Hepatocyte (in vitro differentiated cells): ENCODE measurements at regions not wholly inside any gene's neighbourhood (a gene's known extent, or its start where the extent isn't known, plus 50 kb on each side); places are given as distances from the start of the nearest gene placed in this dataset.

Experiments
- DNase-seq: peaks from one replicate; pipeline ENCODE4 v3.0.0-alpha.2; 2016; ENCODE audit warnings: low spot score
- H2AFZ ChIP-seq: fragments of 200-600 bp; sonication (generic); 2 replicates; pipeline ENCODE4 v1.6.0; 2016; ENCODE audit warnings: antibody characterized with exemption, mild to moderate bottlenecking
- H3K27ac ChIP-seq: fragments of 200-600 bp; sonication (generic); 2 replicates; pipeline ENCODE4 v1.5.1; 2016; ENCODE audit warnings: mild to moderate bottlenecking
- H3K27me3 ChIP-seq: fragments of 200-600 bp; sonication (generic); 2 replicates; pipeline ENCODE4 v1.6.1; 2016
- H3K36me3 ChIP-seq: fragments of 200-600 bp; sonication (generic); replicated peaks from 2 replicates; pipeline ENCODE4 v1.5.1; 2016; ENCODE audit warnings: low read depth; ENCODE audit not compliant: insufficient read depth
- H3K4me1 ChIP-seq: fragments of 200-600 bp; sonication (generic); 2 replicates; pipeline ENCODE4 v1.5.1; 2016; ENCODE audit warnings: mild to moderate bottlenecking, moderate library complexity; ENCODE audit not compliant: insufficient read depth
- H3K4me2 ChIP-seq: fragments of 200-600 bp; sonication (generic); 2 replicates; pipeline ENCODE4 v1.6.0; 2016
- H3K4me3 ChIP-seq: fragments of 200-600 bp; sonication (generic); 2 replicates; pipeline ENCODE4 v1.5.1; 2016; ENCODE audit warnings: mild to moderate bottlenecking
- H3K79me2 ChIP-seq: fragments of 200-600 bp; sonication (generic); 2 replicates; pipeline ENCODE4 v1.6.0; 2017; ENCODE audit warnings: mild to moderate bottlenecking
- H3K9me2 ChIP-seq: fragments of 200-600 bp; sonication (generic); replicated peaks from 2 replicates; pipeline ENCODE4 v1.6.0; 2017; ENCODE audit warnings: mild to moderate bottlenecking; ENCODE audit not compliant: insufficient read depth
- H3K9me3 ChIP-seq: fragments of 200-600 bp; sonication (generic); 2 replicates; pipeline ENCODE4 v1.5.1; 2016; ENCODE audit warnings: low read depth, mild to moderate bottlenecking
- H4K20me1 ChIP-seq: fragments of 200-600 bp; sonication (generic); 2 replicates; pipeline ENCODE4 v1.6.0; 2016; ENCODE audit warnings: mild to moderate bottlenecking; ENCODE audit not compliant: insufficient read depth, poor library complexity, severe bottlenecking
- CTCF ChIP-seq: fragments of 200-600 bp; sonication (generic); IDR thresholded peaks from 2 replicates; pipeline ENCODE4 v1.5.1; 2016; ENCODE audit warnings: antibody characterized with exemption, mild to moderate bottlenecking; ENCODE audit not compliant: poor library complexity
- EZH2 ChIP-seq: fragments of 200-600 bp; sonication (generic); IDR thresholded peaks from 2 replicates; pipeline ENCODE4 v1.6.1; 2016; ENCODE audit warnings: antibody characterized with exemption, mild to moderate bottlenecking, borderline replicate concordance
- EZH2phosphoT487 ChIP-seq: fragments of 200-600 bp; sonication (generic); IDR thresholded peaks from one replicate; pipeline ENCODE4 v1.6.1; 2018; ENCODE audit warnings: antibody characterized with exemption, mild to moderate bottlenecking, low read depth, moderate library complexity; ENCODE audit not compliant: unreplicated experiment, severe bottlenecking
- WGBS: methylation state at CpG from one replicate; pipeline ENCODE4 v1.1.6; 2016; ENCODE audit warnings: low lambda C conversion rate; ENCODE audit errors: missing lambda C conversion rate; 5-methylcytosine and 5-hydroxymethylcytosine counted together

- Histone ChIP-seq H3K4me1 (no peaks in the 10 kb centered on the region), H3K9me3 (no peaks in the 10 kb centered on the region), H3K27ac (no peak overlapping the region), H4K20me1 (no peaks in the 10 kb centered on the region), H3K4me3 (no peak overlapping the region), H3K9me2 (no peaks in the 10 kb centered on the region), H2AFZ (no peak overlapping the region), H3K27me3 (no peaks in the 10 kb centered on the region), H3K4me2 (no peak overlapping the region), H3K79me2 (no peaks in the 10 kb centered on the region), H3K36me3 (no peaks in the 10 kb centered on the region)
- WGBS: 60% methylated on average over 4 of the region's 4 CpGs
- DNase-seq: no peak
- TF ChIP-seq CTCF (no peak), EZH2 (no peak), EZH2phosphoT487 (no peak)
These were observed 350.8 kb downstream of the PTPRU start for GRCh38 chr1:29586991-29587745.

GRCh38 chr1:29586215-29586614 lies 349.9 kb downstream of the PTPRU start:
- no peaks in the 10 kb centered on the region for H3K79me2 ChIP-seq
- H3K4me2 ChIP-seq: no peak overlapping the region
- no peaks in the 10 kb centered on the region for H3K9me2 ChIP-seq
- TF ChIP-seq EZH2 (no peak), CTCF (no peak), EZH2phosphoT487 (no peak)
- H3K9me3 ChIP-seq: no peaks in the 10 kb centered on the region
- no peak overlapping the region for H3K27ac ChIP-seq
- no peak overlapping the region for H3K4me3 ChIP-seq
- no peak for DNase-seq
- no peaks in the 10 kb centered on the region for H3K27me3 ChIP-seq
- no peak overlapping the region for H2AFZ ChIP-seq
- whole genome bisulfite sequencing: 88% methylated on average over 5 of the region's 5 CpGs
- no peaks in the 10 kb centered on the region for H3K36me3 ChIP-seq
- no peaks in the 10 kb centered on the region for H3K4me1 ChIP-seq
- H4K20me1 ChIP-seq: no peaks in the 10 kb centered on the region

- TF ChIP-seq CTCF: no peak
- TF ChIP-seq EZH2phosphoT487: no peak
- no peak for TF ChIP-seq EZH2
- no peak overlapping the region for H2AFZ ChIP-seq
- no peaks in the 10 kb centered on the region for H3K36me3 ChIP-seq
- no peaks in the 10 kb centered on the region for H3K9me3 ChIP-seq
- H3K27ac ChIP-seq: no peak overlapping the region
- no peak for DNase-seq
- H3K27me3 ChIP-seq: no peaks in the 10 kb centered on the region
- H3K4me1 ChIP-seq: no peaks in the 10 kb centered on the region
- no peaks in the 10 kb centered on the region for H3K79me2 ChIP-seq
- WGBS: 85% methylated on average over 6 of the region's 6 CpGs
- no peaks in the 10 kb centered on the region for H4K20me1 ChIP-seq
- H3K4me3 ChIP-seq: no peak overlapping the region
- H3K9me2 ChIP-seq: no peaks in the 10 kb centered on the region
- no peak overlapping the region for H3K4me2 ChIP-seq
These were observed 349.3 kb downstream of the PTPRU start for GRCh38 chr1:29585656-29586055.
